ENCODE measurements at regions not wholly inside any gene's neighbourhood (a gene's known extent, or its start where the extent isn't known, plus 50 kb on each side); places are given as distances from the start of the nearest gene placed in this dataset.
"Not testable (repeated sequence)": the region's sequence is repeated elsewhere in the genome, so short reads cannot be mapped to it uniquely, and the experiment has no call there.

GRCh38 chr2:56606086-56606485 is 422.3 kb downstream of the CCDC85A start:
- DNase-seq (ENCODE audit: low read depth in 2 of 3, low spot score in 2 of 3) = not testable (repeated sequence)

- DNase-seq (ENCODE audit: low read depth in 2 of 3, low spot score in 2 of 3) = no peak
Observed at GRCh38 chr2:56613254-56613653, 429.5 kb downstream of the CCDC85A start.

GRCh38 chr2:56613920-56614319 is 430.1 kb downstream of the CCDC85A start:
- DNase-seq (ENCODE audit: low read depth in 2 of 3, low spot score in 2 of 3) = no peak

- DNase-seq (ENCODE audit: low read depth in 2 of 3, low spot score in 2 of 3) = no peak
Observed at GRCh38 chr2:56615760-56616159, 432.0 kb downstream of the CCDC85A start.

- DNase-seq (ENCODE audit: low read depth in 2 of 3, low spot score in 2 of 3) = no peak
Observed at GRCh38 chr2:56624181-56624580, 440.4 kb downstream of the CCDC85A start.

- no peak for DNase-seq (ENCODE audit: low read depth in 2 of 3, low spot score in 2 of 3)
Observed at GRCh38 chr2:56626927-56627326, 443.1 kb downstream of the CCDC85A start.

GRCh38 chr2:56630286-56630685 is 446.5 kb downstream of the CCDC85A start:
- DNase-seq (ENCODE audit: low read depth in 2 of 3, low spot score in 2 of 3) = no peak

- no peak for DNase-seq (ENCODE audit: low read depth in 2 of 3, low spot score in 2 of 3)
Observed at GRCh38 chr2:56647997-56648396, 464.2 kb downstream of the CCDC85A start.

- DNase-seq (ENCODE audit: low read depth in 2 of 3, low spot score in 2 of 3) = no peak
Observed at GRCh38 chr2:56648802-56649201, 465.0 kb downstream of the CCDC85A start.

- DNase-seq (ENCODE audit: low read depth in 2 of 3, low spot score in 2 of 3) = no peak
Observed at GRCh38 chr2:56654936-56655335, 471.1 kb downstream of the CCDC85A start.

- DNase-seq (ENCODE audit: low read depth in 2 of 3, low spot score in 2 of 3) = no peak
Observed at GRCh38 chr2:56656826-56657225, 473.0 kb downstream of the CCDC85A start.

- DNase-seq (ENCODE audit: low read depth in 2 of 3, low spot score in 2 of 3) = no peak
Observed at GRCh38 chr2:56666777-56667176, 483.0 kb downstream of the CCDC85A start.

GRCh38 chr2:56671973-56672569 is 488.3 kb downstream of the CCDC85A start:
- no peak for DNase-seq (ENCODE audit: low read depth in 2 of 3, low spot score in 2 of 3)

GRCh38 chr2:56674084-56674483 is 490.3 kb downstream of the CCDC85A start:
- no peak for DNase-seq (ENCODE audit: low read depth in 2 of 3, low spot score in 2 of 3)

GRCh38 chr2:56676966-56677365 is 493.2 kb downstream of the CCDC85A start:
- no peak for DNase-seq (ENCODE audit: low read depth in 2 of 3, low spot score in 2 of 3)

- no peak for DNase-seq (ENCODE audit: low read depth in 2 of 3, low spot score in 2 of 3)
Observed at GRCh38 chr2:56680971-56681631, 497.3 kb downstream of the CCDC85A start.

GRCh38 chr2:56681659-56682396 is 498.0 kb downstream of the CCDC85A start:
- no peak for DNase-seq (ENCODE audit: low read depth in 2 of 3, low spot score in 2 of 3)

GRCh38 chr2:56682397-56682760 is 498.6 kb downstream of the CCDC85A start:
- no peak for DNase-seq (ENCODE audit: low read depth in 2 of 3, low spot score in 2 of 3)

- no peak for DNase-seq (ENCODE audit: low read depth in 2 of 3, low spot score in 2 of 3)
Observed at GRCh38 chr2:56684327-56684726, 500.5 kb downstream of the CCDC85A start.

GRCh38 chr2:56685205-56685604 is 501.4 kb downstream of the CCDC85A start:
- no peak for DNase-seq (ENCODE audit: low read depth in 2 of 3, low spot score in 2 of 3)

GRCh38 chr2:56687169-56687568 is 503.4 kb downstream of the CCDC85A start:
- no peak for DNase-seq (ENCODE audit: low read depth in 2 of 3, low spot score in 2 of 3)

- DNase-seq (ENCODE audit: low read depth in 2 of 3, low spot score in 2 of 3) = no peak
Observed at GRCh38 chr2:56688661-56689060, 504.9 kb downstream of the CCDC85A start.

All from hematopoietic multipotent progenitor cell (in vitro differentiated cells).